ENCODE measurements at regions not wholly inside any gene's neighbourhood (a gene's known extent, or its start where the extent isn't known, plus 50 kb on each side); places are given as distances from the start of the nearest gene placed in this dataset.

DNA sequence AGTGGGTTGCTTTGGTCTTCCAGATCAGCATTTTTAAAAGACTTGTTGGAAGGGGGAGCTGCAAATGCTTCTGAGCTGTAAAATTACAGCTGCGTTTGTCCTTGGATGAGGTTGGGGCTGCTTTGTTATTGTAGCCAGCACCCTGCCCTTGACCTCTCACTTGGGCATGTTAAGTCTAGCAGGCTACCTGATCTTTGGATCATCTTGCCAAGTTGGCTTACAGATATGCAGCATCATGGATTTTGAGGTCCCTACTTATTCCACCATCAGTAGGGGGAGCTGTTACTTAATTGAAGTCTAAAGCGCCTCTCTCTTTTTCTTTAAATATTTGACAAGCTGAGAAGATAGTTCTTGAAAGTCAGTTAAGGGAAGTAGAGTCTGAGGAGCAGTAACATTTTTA lies 793.0 kb downstream of the MCTP2 start:
- H3K9me3 Mint-ChIP-seq, result peaks cover 10% of the 10 kb centered on the region; the same call in 1 of the 2 replicates
- H3K27ac Mint-ChIP-seq, result no peak overlapping the region
- peaks cover under 1% of the 10 kb centered on the region for H3K4me1 Mint-ChIP-seq
- H3K4me3 Mint-ChIP-seq, result no peak overlapping the region
- ChIA-PET CTCF (interaction anchor here (0.5 to 2.4 kb wide), 26 partner anchors 8 to 1012 kb away, joined by 3 to 35 read pairs (median 4); no protein-coding TSS in a partner anchor), POLR2A (no interaction called here)
- DNase-seq (ENCODE audit: low spot score) (no peak), ATAC-seq (peak; percentile 65)
- H3K36me3 Mint-ChIP-seq, result no peaks in the 10 kb centered on the region
- no peak for TF ChIP-seq TEAD1 (CRISPR knock-in tag; IDR thresholded peaks at IDR 0.05)
- no peak for TF ChIP-seq NFATC4 (CRISPR knock-in tag; IDR thresholded peaks at IDR 0.05)
- no peak for TF ChIP-seq FOXP1 (CRISPR knock-in tag; IDR thresholded peaks at IDR 0.05; ENCODE audit: borderline replicate concordance)
- TF ChIP-seq PRRX2 (CRISPR knock-in tag; IDR thresholded peaks at IDR 0.05), result no peak
- TF ChIP-seq ZNF317 (CRISPR knock-in tag; IDR thresholded peaks at IDR 0.05; ENCODE audit: borderline replicate concordance, low read depth), result no peak
- TF ChIP-seq, protein P1, sequence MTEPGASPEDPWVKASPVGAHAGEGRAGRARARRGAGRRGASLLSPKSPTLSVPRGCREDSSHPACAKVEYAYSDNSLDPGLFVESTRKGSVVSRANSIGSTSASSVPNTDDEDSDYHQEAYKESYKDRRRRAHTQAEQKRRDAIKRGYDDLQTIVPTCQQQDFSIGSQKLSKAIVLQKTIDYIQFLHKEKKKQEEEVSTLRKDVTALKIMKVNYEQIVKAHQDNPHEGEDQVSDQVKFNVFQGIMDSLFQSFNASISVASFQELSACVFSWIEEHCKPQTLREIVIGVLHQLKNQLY (CRISPR knock-in tag; IDR thresholded peaks at IDR 0.05), result no peak
- no peak for TF ChIP-seq GRHL2 (CRISPR knock-in tag; IDR thresholded peaks at IDR 0.05; ENCODE audit: insufficient replicate concordance, severe bottlenecking)
- TF ChIP-seq ATF2 (CRISPR knock-in tag; IDR thresholded peaks at IDR 0.05; ENCODE audit: borderline replicate concordance, low read depth), result no peak
- TF ChIP-seq, protein P2, sequence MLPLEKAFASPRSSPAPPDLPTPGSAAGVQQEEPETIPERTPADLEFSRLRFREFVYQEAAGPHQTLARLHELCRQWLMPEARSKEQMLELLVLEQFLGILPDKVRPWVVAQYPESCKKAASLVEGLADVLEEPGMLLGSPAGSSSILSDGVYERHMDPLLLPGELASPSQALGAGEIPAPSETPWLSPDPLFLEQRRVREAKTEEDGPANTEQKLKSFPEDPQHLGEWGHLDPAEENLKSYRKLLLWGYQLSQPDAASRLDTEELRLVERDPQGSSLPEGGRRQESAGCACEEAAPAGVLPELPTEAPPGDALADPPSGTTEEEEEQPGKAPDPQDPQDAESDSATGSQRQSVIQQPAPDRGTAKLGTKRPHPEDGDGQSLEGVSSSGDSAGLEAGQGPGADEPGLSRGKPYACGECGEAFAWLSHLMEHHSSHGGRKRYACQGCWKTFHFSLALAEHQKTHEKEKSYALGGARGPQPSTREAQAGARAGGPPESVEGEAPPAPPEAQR (CRISPR knock-in tag; IDR thresholded peaks at IDR 0.05), result no peak
- no peak for TF ChIP-seq GTF2I (CRISPR knock-in tag; conservative IDR thresholded peaks at IDR 0.05)
- no peak for TF ChIP-seq TEAD4 (CRISPR knock-in tag; IDR thresholded peaks at IDR 0.05)
- TF ChIP-seq ZNF121 (CRISPR knock-in tag; IDR thresholded peaks at IDR 0.05), result no peak
- TF ChIP-seq GABPB1 (CRISPR knock-in tag; IDR thresholded peaks at IDR 0.05), result no peak
- TF ChIP-seq HMGA2 (CRISPR knock-in tag; IDR thresholded peaks at IDR 0.05), result no peak
- TF ChIP-seq, protein P3, sequence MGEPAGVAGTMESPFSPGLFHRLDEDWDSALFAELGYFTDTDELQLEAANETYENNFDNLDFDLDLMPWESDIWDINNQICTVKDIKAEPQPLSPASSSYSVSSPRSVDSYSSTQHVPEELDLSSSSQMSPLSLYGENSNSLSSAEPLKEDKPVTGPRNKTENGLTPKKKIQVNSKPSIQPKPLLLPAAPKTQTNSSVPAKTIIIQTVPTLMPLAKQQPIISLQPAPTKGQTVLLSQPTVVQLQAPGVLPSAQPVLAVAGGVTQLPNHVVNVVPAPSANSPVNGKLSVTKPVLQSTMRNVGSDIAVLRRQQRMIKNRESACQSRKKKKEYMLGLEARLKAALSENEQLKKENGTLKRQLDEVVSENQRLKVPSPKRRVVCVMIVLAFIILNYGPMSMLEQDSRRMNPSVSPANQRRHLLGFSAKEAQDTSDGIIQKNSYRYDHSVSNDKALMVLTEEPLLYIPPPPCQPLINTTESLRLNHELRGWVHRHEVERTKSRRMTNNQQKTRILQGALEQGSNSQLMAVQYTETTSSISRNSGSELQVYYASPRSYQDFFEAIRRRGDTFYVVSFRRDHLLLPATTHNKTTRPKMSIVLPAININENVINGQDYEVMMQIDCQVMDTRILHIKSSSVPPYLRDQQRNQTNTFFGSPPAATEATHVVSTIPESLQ (CRISPR knock-in tag; IDR thresholded peaks at IDR 0.05), result no peak
- TF ChIP-seq AR (CRISPR knock-in tag; IDR thresholded peaks at IDR 0.05), result no peak
- TF ChIP-seq, protein P4, sequence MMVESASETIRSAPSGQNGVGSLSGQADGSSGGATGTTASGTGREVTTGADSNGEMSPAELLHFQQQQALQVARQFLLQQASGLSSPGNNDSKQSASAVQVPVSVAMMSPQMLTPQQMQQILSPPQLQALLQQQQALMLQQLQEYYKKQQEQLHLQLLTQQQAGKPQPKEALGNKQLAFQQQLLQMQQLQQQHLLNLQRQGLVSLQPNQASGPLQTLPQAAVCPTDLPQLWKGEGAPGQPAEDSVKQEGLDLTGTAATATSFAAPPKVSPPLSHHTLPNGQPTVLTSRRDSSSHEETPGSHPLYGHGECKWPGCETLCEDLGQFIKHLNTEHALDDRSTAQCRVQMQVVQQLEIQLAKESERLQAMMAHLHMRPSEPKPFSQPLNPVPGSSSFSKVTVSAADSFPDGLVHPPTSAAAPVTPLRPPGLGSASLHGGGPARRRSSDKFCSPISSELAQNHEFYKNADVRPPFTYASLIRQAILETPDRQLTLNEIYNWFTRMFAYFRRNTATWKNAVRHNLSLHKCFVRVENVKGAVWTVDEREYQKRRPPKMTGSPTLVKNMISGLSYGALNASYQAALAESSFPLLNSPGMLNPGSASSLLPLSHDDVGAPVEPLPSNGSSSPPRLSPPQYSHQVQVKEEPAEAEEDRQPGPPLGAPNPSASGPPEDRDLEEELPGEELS (CRISPR knock-in tag; IDR thresholded peaks at IDR 0.05), result no peak
- TF ChIP-seq ARID4B (CRISPR knock-in tag; IDR thresholded peaks at IDR 0.05; ENCODE audit: borderline replicate concordance), result no peak
- no peak for TF ChIP-seq ELF4 (CRISPR knock-in tag; IDR thresholded peaks at IDR 0.05; ENCODE audit: low read depth)
- no peaks in the 10 kb centered on the region for H3K27me3 Mint-ChIP-seq (ENCODE audit: low read depth)
